ENCODE measurements at regions not wholly inside any gene's neighbourhood (a gene's known extent, or its start where the extent isn't known, plus 50 kb on each side); places are given as distances from the start of the nearest gene placed in this dataset.

- no peak for TF ChIP-seq CTCF (IDR thresholded peaks at IDR 0.05)
- no peak for TF ChIP-seq POLR2A (IDR thresholded peaks at IDR 0.05)
These were observed 930.7 kb downstream of the BCL11A start for GRCh38 chr2:59622599-59623308.
